ENCODE measurements at regions not wholly inside any gene's neighbourhood (a gene's known extent, or its start where the extent isn't known, plus 50 kb on each side); places are given as distances from the start of the nearest gene placed in this dataset.

- no peaks in the 10 kb centered on the region for H3K9me3 ChIP-seq
- TF ChIP-seq CTCF (IDR thresholded peaks at IDR 0.05): no peak
- no peaks in the 10 kb centered on the region for H3K4me1 ChIP-seq
- no peaks in the 10 kb centered on the region for H3K27me3 ChIP-seq
- H3K4me3 ChIP-seq: no peak overlapping the region
- no peak overlapping the region for H3K27ac ChIP-seq
- intact Hi-C loops (cut with DNase I): no loop called here
- no peak for DNase-seq (ENCODE audit: extremely low spot score in 2 of 2)
- no peaks in the 10 kb centered on the region for H3K36me3 ChIP-seq
These were observed 362.6 kb downstream of the CD109 start for GRCh38 chr6:74058606-74059005.

- no peak for TF ChIP-seq CTCF (IDR thresholded peaks at IDR 0.05)
- no peak for TF ChIP-seq POLR2AphosphoS5 (IDR thresholded peaks at IDR 0.05; ENCODE audit: insufficient read depth in 1 of 2, low read depth in 1 of 2)
- no peak for TF ChIP-seq POLR2A (IDR thresholded peaks at IDR 0.05)
These were observed 361.3 kb downstream of the CD109 start for GRCh38 chr6:74057326-74057725.

GRCh38 chr6:74054190-74054589, 358.2 kb downstream of the CD109 start:
- Histone ChIP-seq H3K27me3 (no peaks in the 10 kb centered on the region), H3K27ac (no peak overlapping the region), H3K9me3 (no peaks in the 10 kb centered on the region), H3K36me3 (no peaks in the 10 kb centered on the region), H3K4me1 (no peaks in the 10 kb centered on the region), H3K4me3 (no peak overlapping the region)
- intact Hi-C loops (cut with DNase I): no loop called here
- no peak for TF ChIP-seq POLR2A (IDR thresholded peaks at IDR 0.05)
- no peak for TF ChIP-seq CTCF (IDR thresholded peaks at IDR 0.05)
- no peak for TF ChIP-seq POLR2AphosphoS5 (IDR thresholded peaks at IDR 0.05; ENCODE audit: insufficient read depth in 1 of 2, low read depth in 1 of 2)
- no peak for DNase-seq (ENCODE audit: extremely low spot score in 2 of 2)

More at GRCh38 chr6:74057326-74057725, 361.3 kb downstream of the CD109 start:
- no peaks in the 10 kb centered on the region for H3K27me3 ChIP-seq
- intact Hi-C loops (cut with DNase I): no loop called here
- no peak overlapping the region for H3K27ac ChIP-seq
- no peaks in the 10 kb centered on the region for H3K36me3 ChIP-seq
- no peak overlapping the region for H3K4me3 ChIP-seq
- no peak for DNase-seq (ENCODE audit: extremely low spot score in 2 of 2)
- H3K4me1 ChIP-seq: no peaks in the 10 kb centered on the region
- no peaks in the 10 kb centered on the region for H3K9me3 ChIP-seq

- Histone ChIP-seq H3K4me1 (no peaks in the 10 kb centered on the region), H3K9me3 (no peaks in the 10 kb centered on the region), H3K36me3 (no peaks in the 10 kb centered on the region), H3K4me3 (no peak overlapping the region), H3K27me3 (no peaks in the 10 kb centered on the region), H3K27ac (no peak overlapping the region)
- TF ChIP-seq POLR2A (IDR thresholded peaks at IDR 0.05) (no peak), POLR2AphosphoS5 (IDR thresholded peaks at IDR 0.05; ENCODE audit: insufficient read depth in 1 of 2, low read depth in 1 of 2) (no peak), CTCF (IDR thresholded peaks at IDR 0.05) (no peak)
- intact Hi-C loops (cut with DNase I): no loop called here
- DNase-seq (ENCODE audit: extremely low spot score in 2 of 2): no peak
These were observed 354.9 kb downstream of the CD109 start for GRCh38 chr6:74050921-74051320.

GRCh38 chr6:74048387-74048786, 352.4 kb downstream of the CD109 start:
- TF ChIP-seq POLR2A (IDR thresholded peaks at IDR 0.05) (no peak), CTCF (IDR thresholded peaks at IDR 0.05) (no peak), POLR2AphosphoS5 (IDR thresholded peaks at IDR 0.05; ENCODE audit: insufficient read depth in 1 of 2, low read depth in 1 of 2) (no peak)
- Histone ChIP-seq H3K27me3 (no peaks in the 10 kb centered on the region), H3K4me1 (no peaks in the 10 kb centered on the region), H3K9me3 (no peaks in the 10 kb centered on the region), H3K27ac (no peak overlapping the region), H3K36me3 (no peaks in the 10 kb centered on the region), H3K4me3 (no peak overlapping the region)
- intact Hi-C loops (cut with DNase I): no loop called here
- no peak for DNase-seq (ENCODE audit: extremely low spot score in 2 of 2)

Data from vagina (tissue), 2 donors.